ENCODE measurements at regions not wholly inside any gene's neighbourhood (a gene's known extent, or its start where the extent isn't known, plus 50 kb on each side); places are given as distances from the start of the nearest gene placed in this dataset.

- TF ChIP-seq RAD21 (conservative IDR thresholded peaks at IDR 0.05 in 1 of 2, IDR thresholded peaks at IDR 0.05 in 1 of 2): no peak
- TF ChIP-seq BHLHE40 (IDR thresholded peaks at IDR 0.05; ENCODE audit: low read depth, low read length): no peak
- TF ChIP-seq CTCF (IDR thresholded peaks at IDR 0.05): no peak
- no peak for TF ChIP-seq GATA3 (IDR thresholded peaks at IDR 0.05; ENCODE audit: borderline replicate concordance)
- no peak for TF ChIP-seq ZSCAN20 (CRISPR knock-in tag; IDR thresholded peaks at IDR 0.05)
Observed at GRCh38 chr17:68195667-68196393, 52.0 kb upstream of the AMZ2 start.
